NCI-H446 treated with DMSO at 0.1 percent for 48 hours (cell line): ENCODE measurements at regions not wholly inside any gene's neighbourhood (a gene's known extent, or its start where the extent isn't known, plus 50 kb on each side); places are given as distances from the start of the nearest gene placed in this dataset.
A peak's percentile ranks its signal among the peaks of the same experiment; 100 is the strongest.

Experiments used
- DNase-seq: peaks from one replicate; lab custom pipeline; 2025; lab: John Stamatoyannopoulos, UW

DNA sequence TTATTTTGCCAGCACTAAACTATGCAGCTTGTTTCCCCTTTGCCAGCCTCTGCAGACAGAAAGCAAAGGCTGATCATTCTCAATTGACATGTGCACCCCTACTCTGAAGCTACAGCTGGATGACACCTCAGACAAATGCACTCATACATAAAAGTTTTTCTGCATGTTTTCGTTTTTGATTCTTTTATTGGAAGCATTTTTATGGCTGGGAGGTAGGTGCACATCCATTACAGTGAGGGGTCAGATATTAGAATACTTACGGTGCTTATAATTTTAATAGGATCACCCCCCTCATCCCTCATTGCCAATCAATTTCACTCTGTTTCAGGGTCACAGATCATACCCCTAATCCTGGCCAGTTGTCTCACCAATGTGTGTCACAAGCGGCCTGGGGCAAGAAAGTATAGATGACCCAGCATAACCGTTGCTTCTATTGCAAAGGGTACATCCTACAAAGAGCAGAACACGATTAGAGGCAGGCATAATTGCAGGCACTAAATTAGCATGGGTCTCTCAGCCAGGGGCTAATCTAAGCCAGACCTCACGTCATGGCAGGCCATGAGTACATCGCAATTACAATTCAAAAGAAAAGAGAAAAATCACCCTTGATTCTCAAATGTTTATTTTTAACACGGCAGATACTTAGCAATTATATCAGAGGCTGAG lies 89.5 kb upstream of the SOX9 start:
- no peak for DNase-seq

DNA sequence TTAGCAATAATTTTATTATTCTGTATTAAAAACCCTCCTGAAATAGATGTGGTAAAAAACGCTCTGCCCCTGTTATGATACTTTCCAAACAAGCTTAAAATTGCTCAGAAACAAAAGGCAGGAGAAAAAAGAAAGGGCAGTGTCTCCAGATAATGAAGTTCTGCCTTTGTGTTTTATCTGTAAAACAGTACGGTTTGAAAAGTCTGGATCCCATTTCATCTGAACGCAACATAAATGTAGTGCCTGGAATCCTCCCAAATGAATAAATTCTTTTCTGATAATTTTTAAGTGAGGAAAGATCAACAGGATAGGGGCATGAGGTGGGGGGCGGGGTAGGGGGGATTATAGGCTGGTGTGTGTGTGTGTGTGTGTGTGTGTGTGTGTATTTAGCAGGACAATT lies 87.5 kb upstream of the SOX9 start:
- DNase-seq, result no peak

DNA sequence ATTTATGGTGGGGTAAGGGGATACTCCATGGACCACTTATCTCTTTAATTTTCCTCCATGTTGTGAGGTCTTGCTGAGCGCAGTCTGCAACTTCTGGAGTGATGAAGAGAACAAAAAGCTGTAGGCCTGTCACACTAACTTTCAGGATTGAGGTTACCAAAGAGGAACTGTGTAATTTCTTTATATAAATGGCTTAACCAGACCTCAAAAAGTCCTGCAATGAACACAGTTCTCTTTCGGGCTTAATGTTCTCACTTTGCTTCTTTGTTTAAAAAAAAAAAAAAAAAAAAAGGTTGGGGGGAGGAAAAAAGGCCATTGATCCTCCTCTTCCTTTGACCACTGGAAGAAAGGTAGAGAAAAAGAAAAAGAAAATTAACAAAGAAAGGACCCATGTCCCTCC lies 86.8 kb upstream of the SOX9 start:
- DNase-seq, result no peak

- DNase-seq, result no peak
These were observed 82.4 kb upstream of the SOX9 start for GRCh38 chr17:72038427-72038826.

DNA sequence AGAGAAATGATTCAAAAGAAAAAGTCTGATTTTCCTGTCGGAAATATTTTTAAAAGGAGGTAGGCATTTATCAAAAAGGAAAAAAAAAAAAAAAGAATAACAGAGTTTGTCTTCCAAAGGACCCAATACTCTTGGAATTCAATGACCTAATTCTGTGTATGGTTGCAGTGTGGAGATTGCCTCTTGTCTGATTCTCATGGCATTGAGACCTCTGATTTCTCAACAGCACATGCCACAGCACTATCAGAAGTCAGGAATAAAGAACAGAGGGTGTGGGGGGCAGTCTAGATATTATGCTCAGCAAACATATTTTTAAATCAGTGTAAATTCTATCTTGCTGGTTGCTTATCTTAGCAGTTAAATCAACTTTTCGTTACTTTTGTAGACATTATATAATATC lies 81.3 kb upstream of the SOX9 start:
- DNase-seq, result no peak

GRCh38 chr17:72046178-72046577 lies 74.6 kb upstream of the SOX9 start:
- DNase-seq, result no peak

DNA sequence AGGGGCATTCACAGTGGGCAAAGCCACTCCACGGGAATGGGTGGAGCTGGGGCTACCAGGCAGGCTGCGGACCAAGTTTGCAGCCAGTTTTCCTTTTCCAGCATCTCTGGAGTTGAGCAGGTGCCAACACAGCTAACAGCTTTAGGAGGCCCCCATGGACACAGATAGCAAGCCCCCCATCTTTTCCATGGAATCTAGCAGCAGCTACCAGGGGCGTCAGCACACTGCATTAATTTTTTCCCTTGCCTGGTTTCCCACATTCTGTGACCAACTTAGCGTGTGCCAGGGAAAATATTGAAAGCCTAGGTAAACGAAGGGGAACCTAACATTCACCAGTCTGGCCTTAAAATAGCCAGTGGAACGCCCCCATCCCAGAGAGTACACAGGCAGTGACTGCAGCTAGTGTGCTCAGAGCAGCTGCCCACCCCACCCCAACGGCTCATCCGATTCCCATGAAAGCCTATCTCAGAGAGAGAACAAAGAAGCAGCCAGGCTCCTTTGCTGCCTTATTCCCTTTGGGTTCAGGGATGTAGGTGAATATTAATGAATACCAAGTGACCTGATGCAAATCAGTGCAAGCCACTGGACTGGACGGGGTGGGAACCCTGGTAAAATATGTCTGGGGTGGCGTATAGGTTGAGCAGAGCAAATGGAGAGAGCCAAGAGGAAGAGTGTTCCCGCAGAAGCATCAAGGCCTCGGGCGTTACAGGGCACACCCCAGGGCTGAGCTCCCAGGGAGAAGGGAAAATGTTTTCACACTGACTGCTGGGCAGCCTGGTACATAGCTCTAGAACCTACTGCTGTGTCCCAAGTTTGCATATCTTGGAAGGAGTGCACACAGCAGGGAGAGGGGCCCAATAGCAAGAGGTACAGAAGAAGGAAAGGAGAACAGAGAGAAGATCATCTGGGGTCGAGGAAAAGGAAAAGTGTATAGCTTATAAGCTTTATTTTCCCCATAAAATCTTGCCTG lies 73.9 kb upstream of the SOX9 start:
- no peak for DNase-seq

GRCh38 chr17:72049914-72050313 lies 70.9 kb upstream of the SOX9 start:
- no peak for DNase-seq

DNA sequence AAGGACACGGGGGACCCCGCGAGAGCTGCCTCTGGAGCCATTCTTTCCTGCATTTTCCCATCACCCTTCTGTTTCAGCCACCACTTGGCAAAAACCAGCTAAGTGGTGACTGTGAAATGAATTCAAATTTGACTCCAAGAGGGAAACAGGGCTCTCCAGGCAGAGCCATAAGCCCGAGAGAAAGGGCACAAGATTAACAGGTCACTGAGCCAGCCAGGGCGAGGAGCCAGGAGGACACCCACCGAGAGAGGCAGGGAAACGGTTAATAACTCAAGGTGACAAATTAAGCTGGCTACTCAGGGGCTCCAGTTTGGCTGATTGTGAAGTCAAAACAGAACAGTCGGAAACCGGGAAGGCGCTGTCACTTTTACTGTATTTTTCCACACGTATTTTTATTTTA lies 67.8 kb upstream of the SOX9 start:
- peak; percentile 55 for DNase-seq

DNA sequence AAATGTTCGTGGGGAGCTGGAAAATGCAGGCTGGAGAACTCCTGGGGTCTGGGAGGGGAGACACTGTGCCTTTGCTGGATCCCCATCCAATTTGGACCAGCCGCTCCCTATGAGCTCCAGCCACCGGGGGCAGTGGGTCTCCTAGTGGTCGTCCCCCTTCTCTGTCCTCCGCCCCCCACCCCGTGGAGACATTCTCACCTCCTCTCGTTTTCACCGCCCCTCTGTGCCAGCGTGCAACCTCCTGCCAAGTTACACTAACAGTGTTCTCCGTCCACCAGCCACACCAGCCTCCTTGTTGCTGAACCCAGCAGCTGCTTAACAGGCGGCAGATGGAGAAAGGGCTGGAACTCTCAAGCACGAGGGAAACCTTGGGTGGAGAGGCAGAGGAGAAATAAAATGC lies 67.4 kb upstream of the SOX9 start:
- DNase-seq, result peak; percentile 63

DNA sequence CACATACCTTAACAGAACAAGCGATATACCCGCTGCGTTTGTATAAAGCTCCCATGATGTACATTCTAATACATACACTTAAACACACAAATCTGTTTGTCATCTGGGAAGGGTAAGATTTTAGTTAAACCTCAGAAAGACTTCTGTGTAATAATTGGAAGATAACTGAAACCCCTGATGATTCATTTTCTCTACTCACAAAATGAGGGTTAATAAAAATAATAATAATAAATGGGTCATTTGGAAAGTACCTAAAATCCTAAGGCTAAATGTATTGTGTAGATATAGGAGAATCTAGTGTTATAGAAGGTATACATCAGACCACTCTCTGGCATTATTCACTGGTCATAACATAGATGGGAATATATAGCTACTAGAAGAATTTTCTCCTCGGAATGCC lies 64.7 kb upstream of the SOX9 start:
- DNase-seq, result no peak

- no peak for DNase-seq
These were observed 64.0 kb upstream of the SOX9 start for GRCh38 chr17:72056727-72057290.

DNA sequence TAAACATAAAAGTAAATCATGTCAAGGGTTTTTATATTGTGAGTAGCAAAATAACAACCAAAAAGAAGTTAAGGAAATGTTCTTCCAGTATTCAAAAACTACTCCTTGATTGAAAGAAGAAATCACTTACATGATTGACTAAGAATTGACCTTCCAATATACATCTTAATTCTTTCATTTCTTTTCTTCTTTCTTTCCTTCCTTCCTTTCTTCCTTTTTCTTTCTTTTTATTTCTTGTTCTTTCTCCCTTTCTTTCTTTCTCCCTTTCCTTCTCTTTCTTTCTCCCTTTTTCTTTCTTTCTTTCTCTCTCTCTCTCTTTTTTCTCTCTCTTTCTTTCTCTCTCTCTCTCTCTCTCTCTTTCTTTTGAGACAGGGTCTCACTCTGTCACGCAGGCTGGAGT lies 60.7 kb upstream of the SOX9 start:
- no peak for DNase-seq

- DNase-seq, result no peak
These were observed 57.6 kb upstream of the SOX9 start for GRCh38 chr17:72063262-72063661.

DNA sequence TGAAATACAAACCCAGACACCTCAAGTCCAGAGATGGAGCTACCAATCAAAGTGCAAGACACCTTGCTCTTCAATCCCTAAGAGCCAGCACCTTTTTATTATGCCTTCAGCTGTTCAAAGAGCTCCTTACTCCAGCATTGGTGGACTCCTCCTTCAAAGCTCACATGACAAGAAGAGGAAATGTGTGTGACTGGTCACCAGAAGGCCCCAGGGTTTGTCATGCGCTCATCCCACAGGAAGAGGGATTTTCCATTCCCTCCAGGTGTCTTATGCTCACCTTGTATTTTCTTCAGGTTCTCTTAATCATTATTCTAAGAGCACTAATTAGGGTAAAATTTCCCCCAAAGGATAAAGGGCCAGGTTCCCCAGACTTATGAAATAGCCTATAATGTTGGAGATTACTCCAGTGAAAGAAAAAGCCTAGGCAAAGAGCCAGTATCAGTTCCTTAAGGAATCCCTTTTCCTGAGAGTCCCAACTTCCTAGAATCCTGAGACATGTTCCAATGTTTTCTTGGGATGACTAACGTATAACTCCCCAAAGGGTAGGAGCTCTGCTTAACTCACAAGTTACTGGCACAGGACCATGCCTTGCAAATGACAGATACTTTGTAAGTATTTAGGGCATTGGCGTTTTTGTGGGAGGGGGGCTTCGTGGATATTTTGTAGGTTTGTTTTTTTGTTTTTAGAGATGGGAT lies 56.9 kb upstream of the SOX9 start:
- DNase-seq, result no peak

- DNase-seq, result no peak
These were observed 56.1 kb upstream of the SOX9 start for GRCh38 chr17:72064606-72065193.

DNA sequence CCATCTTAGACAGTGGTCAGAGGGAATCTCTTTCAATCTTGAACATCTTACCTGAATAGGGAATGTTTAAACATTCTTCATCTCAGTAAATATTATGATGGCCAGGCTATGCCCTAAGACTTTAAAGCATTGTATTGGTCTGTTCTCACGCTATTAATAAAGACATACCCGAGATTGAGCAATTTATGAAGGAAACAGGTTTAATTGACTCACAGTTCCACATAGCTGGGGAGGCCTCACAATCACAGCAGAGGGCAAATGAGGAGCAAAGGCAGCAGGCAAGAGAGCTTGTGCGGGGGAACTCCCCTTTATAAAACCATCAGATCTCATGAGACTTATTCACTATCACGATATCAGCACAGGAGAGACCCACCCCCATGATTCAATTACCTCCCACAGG lies 55.3 kb upstream of the SOX9 start:
- no peak for DNase-seq

DNA sequence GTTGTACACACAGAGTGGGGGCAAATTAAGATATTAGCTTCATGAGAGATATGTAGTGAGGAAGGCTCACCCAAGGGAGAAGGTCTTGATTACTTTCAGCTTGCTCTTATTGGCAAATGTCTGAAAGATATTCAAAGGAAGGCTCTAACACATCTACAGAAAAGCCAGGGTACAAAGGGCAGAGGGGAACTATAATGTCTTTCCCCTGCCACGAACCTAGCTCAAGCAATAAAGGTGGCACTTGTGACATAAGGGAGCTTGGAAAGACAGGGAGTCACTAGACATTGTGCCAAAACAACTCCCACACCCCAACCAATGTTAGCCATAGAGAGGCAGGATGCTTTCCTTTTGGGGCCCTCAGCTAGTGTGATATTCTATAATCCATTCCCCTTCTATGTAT lies 52.2 kb upstream of the SOX9 start:
- no peak for DNase-seq

- no peak for DNase-seq
These were observed 51.1 kb upstream of the SOX9 start for GRCh38 chr17:72069586-72070202.
